ENCODE measurements at regions not wholly inside any gene's neighbourhood (a gene's known extent, or its start where the extent isn't known, plus 50 kb on each side); places are given as distances from the start of the nearest gene placed in this dataset.
"Not testable (repeated sequence)": the region's sequence is repeated elsewhere in the genome, so short reads cannot be mapped to it uniquely, and the experiment has no call there.

- Histone ChIP-seq H3K27me3 (peaks cover 5% of the 10 kb centered on the region), H3K4me1 (no peaks in the 10 kb centered on the region), H3K36me3 (no peaks in the 10 kb centered on the region), H3K9me3 (no peaks in the 10 kb centered on the region), H3K4me3 (no peak overlapping the region), H3K27ac (no peak overlapping the region)
- DNase-seq (no peak), ATAC-seq (no peak)
- intact Hi-C loops (cut with DNase I) = no loop called here
- no peak for TF ChIP-seq CTCF (IDR thresholded peaks at IDR 0.05)
Measured at GRCh38 chr12:115868624-115869023, 408.9 kb downstream of the MED13L start.

GRCh38 chr12:115867854-115868253 lies 409.6 kb downstream of the MED13L start:
- intact Hi-C loops (cut with DNase I) = no loop called here
- H3K9me3 ChIP-seq = no peaks in the 10 kb centered on the region
- ATAC-seq (no peak), DNase-seq (no peak)
- H3K4me1 ChIP-seq = no peaks in the 10 kb centered on the region
- no peak overlapping the region for H3K27ac ChIP-seq
- H3K36me3 ChIP-seq = no peaks in the 10 kb centered on the region
- H3K4me3 ChIP-seq = no peak overlapping the region
- peaks cover 5% of the 10 kb centered on the region for H3K27me3 ChIP-seq
- TF ChIP-seq CTCF (IDR thresholded peaks at IDR 0.05) = no peak

GRCh38 chr12:115866909-115867525 lies 410.5 kb downstream of the MED13L start:
- no peak for ATAC-seq
- intact Hi-C loops (cut with DNase I) = no loop called here

GRCh38 chr12:115866281-115866680 lies 411.2 kb downstream of the MED13L start:
- H3K4me1 ChIP-seq; H3K27ac ChIP-seq; H3K27me3 ChIP-seq; H3K36me3 ChIP-seq; H3K9me3 ChIP-seq; DNase-seq; H3K4me3 ChIP-seq; ATAC-seq; intact Hi-C loops (cut with DNase I): not testable (repeated sequence)

More at GRCh38 chr12:115866909-115867525, 410.5 kb downstream of the MED13L start:
- Histone ChIP-seq H3K4me1 (no peaks in the 10 kb centered on the region), H3K4me3 (no peak overlapping the region), H3K27me3 (peaks cover 5% of the 10 kb centered on the region), H3K36me3 (no peaks in the 10 kb centered on the region), H3K27ac (no peak overlapping the region), H3K9me3 (no peaks in the 10 kb centered on the region)
- DNase-seq = no peak
- TF ChIP-seq CTCF (IDR thresholded peaks at IDR 0.05) = no peak

- intact Hi-C loops (cut with DNase I) = no loop called here
- Histone ChIP-seq H3K4me3 (no peak overlapping the region), H3K4me1 (no peaks in the 10 kb centered on the region), H3K9me3 (no peaks in the 10 kb centered on the region), H3K27ac (no peak overlapping the region), H3K27me3 (peaks cover 8% of the 10 kb centered on the region), H3K36me3 (no peaks in the 10 kb centered on the region)
- no peak for TF ChIP-seq CTCF (IDR thresholded peaks at IDR 0.05)
- DNase-seq = no peak
- ATAC-seq = no peak
Measured at GRCh38 chr12:115864396-115864795, 413.1 kb downstream of the MED13L start.

GRCh38 chr12:115860619-115861018 lies 416.9 kb downstream of the MED13L start:
- Histone ChIP-seq H3K36me3 (no peaks in the 10 kb centered on the region), H3K4me1 (no peaks in the 10 kb centered on the region), H3K9me3 (no peaks in the 10 kb centered on the region), H3K27ac (no peak overlapping the region), H3K4me3 (no peak overlapping the region), H3K27me3 (peaks cover 4% of the 10 kb centered on the region)
- ATAC-seq = no peak
- DNase-seq = no peak
- intact Hi-C loops (cut with DNase I) = no loop called here
- TF ChIP-seq CTCF (IDR thresholded peaks at IDR 0.05) = no peak
